Caco-2 (cell line): ENCODE measurements at regions not wholly inside any gene's neighbourhood (a gene's known extent, or its start where the extent isn't known, plus 50 kb on each side); places are given as distances from the start of the nearest gene placed in this dataset.

ENCODE experiments used
- BruUV-seq: library from RNA; stranded (reverse); fragments of 400-500 nt; replicated peaks from 2 replicates; lab custom pipeline; 2021; lab: Mats Ljungman, UMichigan
- CTCF ChIA-PET: fragments of 300-600 bp; sonication (Branson Sonifier 250); formaldehyde crosslinking; loops from one replicate; lab custom pipeline; 2022; ENCODE audit warnings: antibody characterized with exemption; lab: Charles Lee
- POLR2A ChIA-PET: fragments of 300-600 bp; sonication (Branson Sonifier 250); formaldehyde crosslinking; loops from one replicate; lab custom pipeline; 2022; ENCODE audit warnings: antibody characterized with exemption; lab: Charles Lee
- DNase-seq, 2 experiments: peaks; one replicate each; pipeline versions ENCODE4 v3.0.0 to v3.0.0-alpha.2; 2020 to 2022
- H3K27me3 ChIP-seq: replicated peaks from 2 replicates; pipeline ENCODE4 v1.6.0; 2011; ENCODE audit warnings: low read length; ENCODE audit not compliant: control insufficient read depth, insufficient read depth
- H3K36me3 ChIP-seq: 2 replicates; pipeline ENCODE4 v1.5.1; 2011; ENCODE audit warnings: low read length; ENCODE audit not compliant: control insufficient read depth, insufficient read depth
- H3K4me1 ChIP-seq: fragments of 250-450 bp; sonication (Bioruptor Pico); 2 replicates; pipeline ENCODE4 v1.5.1; 2020; ENCODE audit warnings: mild to moderate bottlenecking
- H3K4me3 ChIP-seq: 2 replicates; pipeline ENCODE4 v1.5.1; 2011; ENCODE audit warnings: low read depth, mild to moderate bottlenecking, control low read depth, low read length
- H3K9me3 ChIP-seq: fragments of 250-450 bp; sonication (Bioruptor Pico); 2 replicates; pipeline ENCODE4 v1.5.1; 2020; ENCODE audit warnings: mild to moderate bottlenecking, moderate library complexity
- H3K27ac Mint-ChIP-seq: one replicate; pipeline ENCODE4 v1.8.0; 2022; ENCODE audit warnings: mixed read lengths; ENCODE audit not compliant: unreplicated experiment
- H3K27me3 Mint-ChIP-seq: one replicate; pipeline ENCODE4 v1.8.0; 2022; ENCODE audit warnings: mixed read lengths; ENCODE audit not compliant: insufficient read depth, unreplicated experiment
- H3K36me3 Mint-ChIP-seq: one replicate; pipeline ENCODE4 v1.8.0; 2022; ENCODE audit warnings: mild to moderate bottlenecking, mixed read lengths; ENCODE audit not compliant: insufficient read depth, unreplicated experiment
- H3K4me1 Mint-ChIP-seq: one replicate; pipeline ENCODE4 v1.8.0; 2022; ENCODE audit warnings: low read depth, mixed read lengths; ENCODE audit not compliant: unreplicated experiment
- H3K4me3 Mint-ChIP-seq: one replicate; pipeline ENCODE4 v1.8.0; 2022; ENCODE audit warnings: mild to moderate bottlenecking, moderate library complexity, mixed read lengths; ENCODE audit not compliant: unreplicated experiment
- H3K9me3 Mint-ChIP-seq: one replicate; pipeline ENCODE4 v1.8.0; 2022; ENCODE audit warnings: mixed read lengths; ENCODE audit not compliant: unreplicated experiment
- intact Hi-C: fragments of 100-400 bp; cut with micrococcal nuclease; formaldehyde crosslinking; loops from one replicate; pipeline ENCODE4 v1.10.0; 2022; ENCODE audit not compliant: unreplicated experiment
- TF ChIP-seq, protein P1 (sequence below), 2 experiments: fragments of 200-600 bp in 1 of 2; IDR thresholded peaks; 1 replicate in 1 of 2; 2 replicates in 1 of 2; pipeline versions ENCODE4 v1.5.1 to v1.8.0; 2011 to 2022; ENCODE audit warnings: antibody characterized with exemption in 1 of 2, control low read depth in 1 of 2, inconsistent platforms in 1 of 2, low read depth in 1 of 2, low read length in 1 of 2, mild to moderate bottlenecking in 1 of 2, moderate library complexity in 1 of 2; ENCODE audit not compliant: insufficient read depth in 1 of 2, severe bottlenecking in 1 of 2, unreplicated experiment in 1 of 2

DNA sequence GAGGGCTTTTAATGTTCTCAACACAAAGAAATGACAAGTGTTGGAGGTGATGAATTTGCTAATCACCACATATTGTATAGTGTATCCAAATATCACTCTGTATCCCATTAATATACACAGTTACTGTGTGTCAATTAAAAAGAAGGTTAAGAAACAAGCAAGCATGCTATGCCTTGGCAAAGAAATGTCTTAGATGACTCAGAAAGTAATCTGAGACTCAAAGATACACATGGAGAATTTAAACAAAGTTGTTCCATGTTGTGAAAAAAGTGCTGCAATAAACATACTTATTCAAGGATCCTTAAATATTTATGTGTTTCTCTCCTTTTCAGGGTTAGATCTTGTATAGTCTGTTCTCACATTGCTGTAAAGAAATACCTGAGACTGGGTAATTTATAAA, 300.9 kb downstream of the DHX35 start:
- BruUV-seq = no TSS peak
- H3K4me3 ChIP-seq = no peak overlapping the region
- Mint-ChIP-seq H3K27ac (no peak overlapping the region), H3K4me1 (no peaks in the 10 kb centered on the region), H3K4me3 (no peak overlapping the region), H3K27me3 (peaks cover 28% of the 10 kb centered on the region), H3K36me3 (no peaks in the 10 kb centered on the region), H3K9me3 (no peaks in the 10 kb centered on the region)
- ChIA-PET CTCF (no interaction called here), POLR2A (no interaction called here)
- intact Hi-C loops = no loop called here
- H3K9me3 ChIP-seq = no peaks in the 10 kb centered on the region
- H3K36me3 ChIP-seq = no peaks in the 10 kb centered on the region
- TF ChIP-seq, protein P1, sequence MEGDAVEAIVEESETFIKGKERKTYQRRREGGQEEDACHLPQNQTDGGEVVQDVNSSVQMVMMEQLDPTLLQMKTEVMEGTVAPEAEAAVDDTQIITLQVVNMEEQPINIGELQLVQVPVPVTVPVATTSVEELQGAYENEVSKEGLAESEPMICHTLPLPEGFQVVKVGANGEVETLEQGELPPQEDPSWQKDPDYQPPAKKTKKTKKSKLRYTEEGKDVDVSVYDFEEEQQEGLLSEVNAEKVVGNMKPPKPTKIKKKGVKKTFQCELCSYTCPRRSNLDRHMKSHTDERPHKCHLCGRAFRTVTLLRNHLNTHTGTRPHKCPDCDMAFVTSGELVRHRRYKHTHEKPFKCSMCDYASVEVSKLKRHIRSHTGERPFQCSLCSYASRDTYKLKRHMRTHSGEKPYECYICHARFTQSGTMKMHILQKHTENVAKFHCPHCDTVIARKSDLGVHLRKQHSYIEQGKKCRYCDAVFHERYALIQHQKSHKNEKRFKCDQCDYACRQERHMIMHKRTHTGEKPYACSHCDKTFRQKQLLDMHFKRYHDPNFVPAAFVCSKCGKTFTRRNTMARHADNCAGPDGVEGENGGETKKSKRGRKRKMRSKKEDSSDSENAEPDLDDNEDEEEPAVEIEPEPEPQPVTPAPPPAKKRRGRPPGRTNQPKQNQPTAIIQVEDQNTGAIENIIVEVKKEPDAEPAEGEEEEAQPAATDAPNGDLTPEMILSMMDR (IDR thresholded peaks at IDR 0.05; ENCODE audit: insufficient read depth in 1 of 2, low read depth in 1 of 2, low read length in 1 of 2, severe bottlenecking in 1 of 2, unreplicated experiment in 1 of 2) = no peak
- H3K4me1 ChIP-seq = no peaks in the 10 kb centered on the region
- H3K27me3 ChIP-seq = no peaks in the 10 kb centered on the region
- no peak for DNase-seq

DNA sequence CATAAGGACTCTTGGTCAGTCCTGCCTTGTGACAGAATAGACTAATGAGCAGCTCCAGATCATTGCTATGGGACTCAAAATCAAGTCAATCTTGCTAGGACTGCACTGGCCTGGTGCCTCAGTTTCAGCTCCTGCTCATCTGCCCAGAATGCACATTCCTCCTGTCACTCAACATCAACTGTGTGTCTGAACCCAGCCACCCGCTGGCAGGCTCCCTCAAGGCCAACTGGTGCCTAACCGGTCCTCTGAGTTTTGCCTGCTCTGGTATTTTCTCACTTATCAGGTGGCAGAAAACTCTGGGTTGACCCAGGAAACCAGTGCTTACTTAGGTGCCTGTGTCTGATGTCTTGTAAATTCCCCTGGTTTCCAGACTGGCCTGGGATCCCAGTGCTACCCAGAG, 297.7 kb downstream of the DHX35 start:
- Histone ChIP-seq H3K4me1 (no peaks in the 10 kb centered on the region), H3K36me3 (no peaks in the 10 kb centered on the region), H3K4me3 (no peak overlapping the region), H3K27me3 (no peaks in the 10 kb centered on the region), H3K9me3 (no peaks in the 10 kb centered on the region)
- no TSS peak for BruUV-seq
- Mint-ChIP-seq H3K9me3 (no peaks in the 10 kb centered on the region), H3K4me3 (no peak overlapping the region), H3K36me3 (no peaks in the 10 kb centered on the region), H3K27me3 (peaks cover 34% of the 10 kb centered on the region), H3K27ac (no peak overlapping the region), H3K4me1 (no peaks in the 10 kb centered on the region)
- ChIA-PET POLR2A (no interaction called here), CTCF (interaction anchor here (1.4 kb wide), 1 partner anchor 9 kb away, joined by 5 read pairs; no protein-coding TSS in a partner anchor)
- no peak for DNase-seq
- TF ChIP-seq, protein P1 (IDR thresholded peaks at IDR 0.05; ENCODE audit: insufficient read depth in 1 of 2, low read depth in 1 of 2, low read length in 1 of 2, severe bottlenecking in 1 of 2, unreplicated experiment in 1 of 2) = no peak
- intact Hi-C loops = no loop called here

DNA sequence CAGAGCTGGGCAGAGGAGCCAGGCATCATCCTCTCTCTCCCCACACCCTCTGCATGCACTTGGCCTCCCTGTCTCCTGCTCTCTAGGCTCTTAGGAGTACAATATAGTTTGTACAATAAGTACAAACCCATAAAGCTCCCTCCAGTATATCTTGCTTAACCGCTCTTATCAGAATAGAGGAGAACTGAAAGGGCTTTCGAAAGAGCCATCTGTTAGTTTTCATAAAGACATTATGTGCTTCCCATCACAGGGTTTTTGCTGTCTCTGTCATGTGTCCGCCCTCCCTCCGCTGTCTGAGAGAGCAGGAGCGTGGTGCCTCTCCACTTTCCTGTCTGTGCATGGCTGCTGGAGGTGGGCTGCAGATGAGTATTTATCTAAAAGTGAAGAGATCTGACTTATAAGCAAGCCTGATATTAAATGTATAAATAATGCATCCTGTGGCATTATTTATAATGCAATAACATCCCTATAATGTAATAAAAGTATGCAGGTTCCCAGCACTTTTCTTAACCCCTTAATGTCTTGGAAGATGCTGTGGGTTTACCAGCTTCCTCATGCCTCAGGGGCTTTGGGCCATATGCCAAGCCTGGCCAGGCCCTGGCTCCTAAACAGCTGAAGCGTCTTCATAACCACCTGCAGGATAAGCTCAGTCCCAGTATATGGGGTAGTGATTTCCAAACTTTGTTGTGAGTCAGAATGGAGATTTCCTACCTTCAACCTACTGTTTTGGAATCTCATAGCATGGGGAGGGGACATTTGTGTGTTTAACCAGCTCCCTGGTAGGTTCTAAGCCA, 297.1 kb downstream of the DHX35 start:
- H3K27me3 ChIP-seq = no peaks in the 10 kb centered on the region

More for the DNA sequence above, 297.1 kb downstream of the DHX35 start:
- no peaks in the 10 kb centered on the region for H3K36me3 ChIP-seq
- TF ChIP-seq, protein P1 (IDR thresholded peaks at IDR 0.05; ENCODE audit: insufficient read depth in 1 of 2, low read depth in 1 of 2, low read length in 1 of 2, severe bottlenecking in 1 of 2, unreplicated experiment in 1 of 2) = no peak
- CTCF ChIA-PET = interaction anchor here (1.4 kb wide), 1 partner anchor 9 kb away, joined by 5 read pairs; no protein-coding TSS in a partner anchor
- Mint-ChIP-seq H3K27me3 (peaks cover 33% of the 10 kb centered on the region), H3K27ac (no peak overlapping the region), H3K9me3 (no peaks in the 10 kb centered on the region), H3K4me1 (no peaks in the 10 kb centered on the region), H3K36me3 (no peaks in the 10 kb centered on the region), H3K4me3 (no peak overlapping the region)
- no peaks in the 10 kb centered on the region for H3K4me1 ChIP-seq
- no TSS peak for BruUV-seq
- H3K9me3 ChIP-seq = no peaks in the 10 kb centered on the region
- peak in 1 of 2 experiments; percentile 23 for DNase-seq
- POLR2A ChIA-PET = no interaction called here
- intact Hi-C loops = no loop called here
- no peak overlapping the region for H3K4me3 ChIP-seq
